Stimulated activated CD4-positive, alpha-beta T cell treated with anti-CD3 and anti-CD28 coated beads, Interleukin-12 subunit alpha, Interleukin-12 subunit beta, amount 100 ng/mL, for 4 hours (primary cell): ENCODE measurements at regions not wholly inside any gene's neighbourhood (a gene's known extent, or its start where the extent isn't known, plus 50 kb on each side); places are given as distances from the start of the nearest gene placed in this dataset.
"Not testable (repeated sequence)": the region's sequence is repeated elsewhere in the genome, so short reads cannot be mapped to it uniquely, and the experiment has no call there.

Experiments
- DNase-seq: peaks from one replicate; pipeline ENCODE4 v3.0.0-alpha.2; 2020

DNA sequence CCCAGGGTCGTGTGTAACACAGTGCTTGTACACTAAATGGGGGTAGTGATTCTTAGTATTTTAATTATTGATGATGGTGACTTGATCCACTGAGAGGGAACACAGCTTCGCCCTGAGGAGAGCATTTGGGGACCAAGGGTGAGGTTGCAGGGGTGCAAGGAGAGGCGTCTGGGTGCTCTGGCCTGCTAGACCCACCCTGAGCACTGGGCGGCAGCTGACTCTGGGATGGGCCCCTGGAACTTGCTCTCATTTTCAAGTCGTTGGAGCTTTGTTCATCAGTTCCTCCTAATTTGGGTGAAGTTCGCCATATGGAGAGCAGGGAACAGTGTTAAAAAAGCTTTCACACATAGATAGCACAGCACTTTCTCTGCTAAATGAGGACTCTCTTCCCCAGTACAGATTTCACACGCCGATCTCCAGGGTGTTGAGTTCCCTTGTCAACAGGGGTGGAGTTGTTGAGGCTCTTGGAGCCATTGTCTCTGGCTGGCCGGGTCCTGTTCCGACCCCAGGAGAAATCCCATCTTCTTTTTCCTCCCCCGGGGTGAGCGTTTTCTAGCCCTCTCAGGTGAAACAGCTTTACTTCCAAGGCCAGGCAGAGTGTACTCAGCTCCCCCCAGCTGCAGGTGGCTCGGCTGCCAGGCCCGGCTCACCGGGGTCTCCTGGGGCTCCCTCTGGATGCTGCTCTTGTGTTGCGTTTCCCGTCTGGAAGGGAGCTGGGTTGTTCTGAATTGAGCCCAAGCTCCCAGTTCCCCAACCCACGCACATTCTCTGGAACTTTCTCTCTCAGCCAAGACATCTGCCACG is 367.4 kb downstream of the RPS6KC1 start:
- DNase-seq = no peak

DNA sequence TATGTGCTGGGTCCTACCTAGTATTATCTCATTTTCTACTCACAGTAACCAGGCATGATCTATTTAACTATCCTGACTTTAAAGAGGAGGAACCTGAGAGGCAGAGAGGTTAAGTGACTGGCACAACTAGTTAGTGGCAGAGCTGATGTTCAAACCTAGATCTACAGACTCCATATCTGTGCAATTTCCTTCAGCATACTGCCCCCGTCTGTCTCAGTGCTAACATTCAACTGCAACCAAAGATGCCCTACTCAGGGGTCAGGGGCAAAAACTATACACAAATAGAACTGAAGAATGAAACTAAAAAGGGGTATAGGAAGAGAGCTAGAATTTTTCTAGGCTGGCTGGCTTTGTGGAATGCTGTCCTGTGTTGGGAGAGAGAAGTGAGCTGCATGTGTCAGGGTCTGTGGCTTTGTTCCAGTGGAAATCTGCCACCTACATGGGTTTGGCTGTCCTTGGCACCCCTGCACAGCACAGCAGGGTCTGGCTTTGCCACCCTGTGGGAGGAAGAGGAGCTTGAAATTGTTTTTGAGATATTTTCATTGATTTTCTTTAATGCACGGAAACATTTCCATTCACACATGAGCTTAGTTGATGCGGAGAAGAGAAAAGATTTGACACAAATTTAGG is 368.5 kb downstream of the RPS6KC1 start:
- DNase-seq = no peak

DNA sequence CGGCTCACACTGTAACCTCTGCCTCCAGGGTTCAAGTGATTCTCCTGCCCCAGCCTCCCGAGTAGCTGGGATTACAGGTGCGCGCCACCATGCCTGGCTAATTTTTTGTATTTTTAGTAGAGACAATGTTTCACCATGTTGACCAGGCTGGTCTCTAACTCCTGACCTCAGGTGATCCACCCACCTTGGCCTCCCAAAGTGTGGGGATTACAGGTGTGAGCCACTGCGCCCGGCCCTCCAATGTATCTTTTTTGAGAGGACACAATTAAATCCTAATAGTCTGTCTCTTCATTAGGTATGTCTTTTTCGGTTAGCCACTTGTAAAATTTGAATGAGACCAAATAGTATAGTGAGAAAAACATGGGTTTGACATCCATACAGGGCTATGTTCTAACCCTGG is 370.1 kb downstream of the RPS6KC1 start:
- DNase-seq = not testable (repeated sequence)

DNA sequence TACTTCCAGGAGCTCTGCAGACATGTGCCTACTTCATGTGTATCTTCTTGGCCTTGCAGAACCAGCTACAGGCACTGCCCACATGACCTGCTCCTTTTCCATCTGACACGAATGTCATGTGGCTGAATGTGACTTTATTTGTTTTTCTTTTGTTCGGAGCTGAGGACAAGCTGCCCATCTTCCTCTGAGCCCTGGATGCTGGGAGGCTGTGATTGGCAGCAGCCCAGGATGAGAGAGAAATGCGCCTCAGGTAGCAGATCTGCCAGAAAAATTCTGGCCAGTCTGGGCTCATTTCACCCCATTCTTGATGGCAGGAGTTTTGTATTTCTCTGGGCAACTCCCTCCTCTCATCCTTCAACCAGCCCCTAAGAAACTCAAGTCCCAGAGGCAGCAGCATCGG is 372.0 kb downstream of the RPS6KC1 start:
- no peak for DNase-seq

DNA sequence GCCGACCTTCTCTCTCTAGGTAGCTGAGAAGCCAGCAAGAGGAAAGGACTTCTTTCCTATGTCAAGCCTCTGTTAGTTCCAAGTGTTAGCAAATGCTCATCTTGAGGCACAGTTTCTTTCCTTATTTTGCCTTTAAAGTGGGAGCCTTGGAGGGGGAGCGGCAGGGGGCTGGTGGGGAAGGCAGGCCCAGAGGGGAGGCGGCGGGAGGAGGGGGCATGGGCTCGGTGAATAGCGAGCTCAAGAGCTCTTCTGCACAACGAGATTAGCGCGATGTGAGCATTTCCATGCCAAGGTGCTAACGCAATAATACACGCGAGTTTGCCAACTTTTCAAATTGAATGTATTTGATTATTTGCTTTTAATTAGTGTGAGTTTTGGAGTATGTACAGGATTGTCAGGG is 372.6 kb downstream of the RPS6KC1 start:
- DNase-seq = no peak

DNA sequence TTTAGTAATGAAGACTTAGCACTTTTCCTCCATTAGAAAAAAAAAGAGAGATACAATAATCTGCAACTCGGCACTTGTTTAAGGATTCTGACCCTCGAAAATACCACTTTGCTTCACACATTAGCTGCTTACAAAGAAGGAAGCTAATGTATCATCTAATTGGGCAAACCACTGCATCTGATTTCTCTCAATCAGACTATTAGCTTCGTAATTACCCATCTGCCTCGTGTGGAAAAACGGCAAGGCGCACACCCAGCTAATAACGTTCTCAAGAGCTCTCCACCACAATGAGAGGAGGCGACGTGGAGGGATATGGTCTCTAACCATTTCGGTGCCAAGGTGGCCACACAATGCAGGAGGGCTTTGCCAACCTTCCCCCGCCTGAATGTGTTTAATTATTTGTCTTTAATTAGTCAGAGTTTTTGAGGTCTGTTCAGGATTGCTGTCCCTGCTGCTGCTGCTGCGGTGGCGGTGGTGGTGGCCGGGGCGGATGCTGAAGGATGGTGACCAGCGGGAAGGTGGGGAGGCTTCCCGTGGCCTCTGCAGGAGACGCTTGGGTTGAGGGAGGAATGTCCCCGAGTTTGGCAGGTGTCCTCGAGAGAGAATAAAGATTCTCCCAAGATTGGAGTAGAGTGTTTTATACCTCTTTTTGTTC is 374.5 kb downstream of the RPS6KC1 start:
- DNase-seq = no peak

DNA sequence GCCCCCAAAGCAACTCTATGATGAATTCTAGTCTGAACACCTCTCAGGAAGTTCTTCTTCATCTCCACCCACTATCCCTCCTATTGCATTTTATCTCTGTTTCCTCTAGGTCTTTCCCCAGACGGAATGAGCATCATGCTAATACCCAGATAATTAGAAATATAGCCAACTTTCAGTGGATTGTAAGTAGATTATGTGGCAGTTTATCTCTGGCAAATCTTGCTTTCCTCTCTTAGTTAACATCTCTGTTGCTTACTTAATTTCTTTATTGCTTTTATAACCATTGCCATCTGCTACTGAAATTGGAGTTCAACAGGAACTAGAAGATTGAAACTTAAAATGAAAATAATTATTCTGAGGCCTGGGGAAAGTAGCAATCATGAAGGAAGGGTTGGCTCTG is 378.6 kb downstream of the RPS6KC1 start:
- DNase-seq = no peak

DNA sequence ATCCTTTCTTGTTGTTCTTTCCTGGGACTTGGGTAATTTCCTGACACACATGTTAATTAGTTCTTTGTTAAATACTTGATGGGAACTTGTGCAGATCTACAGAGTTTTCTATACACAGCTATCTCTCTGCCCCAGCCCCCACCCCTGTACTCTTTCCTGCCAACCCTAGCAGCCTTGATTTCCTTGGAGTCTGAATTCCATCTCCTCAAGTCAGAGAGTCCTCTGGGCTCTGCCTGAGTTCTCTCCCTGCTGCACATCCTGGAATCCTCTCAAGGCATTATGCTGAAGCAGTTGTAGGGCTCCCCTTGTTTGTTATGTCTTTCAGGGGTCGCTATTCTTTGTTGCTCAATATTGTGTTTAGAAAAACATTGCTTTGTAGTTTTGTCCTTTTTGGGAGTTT is 384.7 kb downstream of the RPS6KC1 start:
- DNase-seq = no peak

DNA sequence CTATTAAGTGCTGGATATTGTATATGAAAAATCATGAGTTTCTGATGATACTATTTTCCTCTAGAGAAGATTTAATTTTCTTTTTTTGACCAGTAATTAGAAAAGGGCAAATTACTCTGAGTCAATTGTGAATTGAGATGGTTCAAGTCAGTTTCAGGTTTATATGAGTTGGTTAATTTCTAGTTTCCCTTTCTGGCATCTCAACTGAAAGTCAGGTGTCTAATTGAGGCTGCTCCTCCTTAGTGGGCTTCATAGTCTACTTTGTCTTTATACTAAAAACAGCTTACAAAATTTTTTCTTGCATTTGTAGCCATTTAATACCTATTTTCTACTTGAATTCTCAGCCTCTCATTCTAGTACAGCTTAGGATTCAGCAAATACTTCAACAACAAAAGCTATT is 387.3 kb downstream of the RPS6KC1 start:
- DNase-seq = no peak

DNA sequence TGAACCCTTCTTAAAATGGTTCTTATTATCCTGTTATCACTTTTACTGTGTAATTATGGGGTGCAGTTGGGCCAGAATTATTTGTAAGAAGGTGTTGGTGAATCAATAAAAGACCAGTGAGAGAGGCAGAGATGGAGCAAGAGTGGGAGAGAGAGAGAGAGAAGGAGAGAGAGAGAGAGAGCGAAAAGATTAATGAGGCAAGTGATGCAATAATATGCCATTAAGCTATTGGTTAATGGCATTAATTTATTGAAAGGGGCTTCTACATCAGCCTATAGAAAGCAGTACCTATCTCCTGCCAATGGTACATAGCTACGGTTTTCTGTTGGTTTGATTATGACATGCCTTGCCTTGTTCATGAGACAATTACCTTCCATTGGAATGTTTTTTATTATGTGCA is 388.7 kb downstream of the RPS6KC1 start:
- no peak for DNase-seq

DNA sequence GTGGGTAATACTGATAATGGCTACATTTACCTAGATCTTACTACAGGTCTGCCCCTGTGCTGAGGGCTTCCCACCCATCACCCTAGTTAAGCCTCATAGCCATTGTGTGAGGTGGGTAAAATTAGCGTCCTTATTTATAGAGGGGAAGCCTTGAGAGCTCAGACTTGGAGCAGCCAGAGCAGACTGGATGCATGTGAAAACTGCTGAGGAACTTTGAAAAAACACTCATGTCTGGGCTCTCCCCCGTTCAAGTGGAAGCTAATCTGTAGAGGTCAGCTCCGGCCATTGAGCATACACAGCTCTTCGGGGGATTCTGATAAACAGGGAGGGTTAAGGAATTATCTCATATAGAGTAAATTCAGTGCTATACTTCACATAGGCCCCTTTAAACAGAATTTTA is 389.7 kb downstream of the RPS6KC1 start:
- DNase-seq = no peak

DNA sequence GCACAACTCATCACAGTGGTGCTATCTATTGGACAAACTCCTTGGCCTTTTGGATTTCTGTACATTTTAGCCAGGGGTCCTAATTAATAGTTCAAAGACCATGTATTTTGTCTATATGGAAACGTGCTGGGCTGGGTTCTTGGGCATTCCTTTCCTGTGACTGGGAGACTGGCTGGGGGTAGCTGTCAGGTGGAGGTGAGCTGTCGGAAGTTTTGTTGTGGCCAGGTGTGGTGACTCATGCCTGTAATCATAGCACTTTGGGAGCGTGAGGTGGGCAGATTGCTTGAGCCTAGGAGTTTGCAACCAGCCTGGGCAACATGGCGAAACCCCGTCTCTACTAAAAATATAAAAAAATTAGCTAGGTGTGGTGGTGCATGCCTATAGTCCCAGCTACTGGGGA is 392.4 kb downstream of the RPS6KC1 start:
- no peak for DNase-seq

DNA sequence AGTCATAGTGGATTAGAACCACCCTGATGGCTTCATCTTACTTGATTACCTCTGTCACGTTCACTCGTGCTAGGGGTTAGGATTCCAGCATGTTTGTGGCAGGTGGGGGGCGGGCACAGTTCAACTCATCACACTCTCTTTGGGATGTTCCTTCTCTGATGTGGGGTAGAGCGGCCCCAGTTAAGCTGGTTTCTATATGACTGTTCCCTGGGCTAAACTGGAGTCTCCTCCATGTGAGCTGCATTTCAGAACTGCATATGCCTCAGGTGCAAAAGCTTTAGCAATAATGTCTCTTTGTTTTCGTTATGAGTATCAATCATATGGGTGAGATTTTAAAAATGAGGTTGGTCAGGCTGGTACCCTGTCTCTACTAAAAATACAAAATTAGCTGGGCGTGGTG is 393.2 kb downstream of the RPS6KC1 start:
- DNase-seq = no peak

DNA sequence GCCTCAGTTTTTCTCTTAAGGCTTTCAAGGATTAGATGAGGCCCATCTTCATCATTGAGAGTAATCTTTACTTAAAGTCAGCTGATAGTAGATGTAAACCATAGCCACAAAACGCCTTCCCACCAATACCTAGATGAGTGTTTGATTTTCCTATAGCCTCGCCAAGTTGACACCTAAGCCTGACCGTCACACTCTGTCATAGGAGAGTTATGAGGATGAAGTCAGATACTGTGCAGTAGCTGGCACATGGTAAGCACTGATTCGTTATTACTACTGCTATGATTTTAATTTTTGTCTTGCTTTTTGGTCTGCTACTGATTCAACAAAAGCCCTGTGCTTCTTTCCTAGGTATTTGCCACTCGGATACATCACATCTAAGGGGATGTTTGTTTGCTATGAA is 395.5 kb downstream of the RPS6KC1 start:
- DNase-seq = no peak

DNA sequence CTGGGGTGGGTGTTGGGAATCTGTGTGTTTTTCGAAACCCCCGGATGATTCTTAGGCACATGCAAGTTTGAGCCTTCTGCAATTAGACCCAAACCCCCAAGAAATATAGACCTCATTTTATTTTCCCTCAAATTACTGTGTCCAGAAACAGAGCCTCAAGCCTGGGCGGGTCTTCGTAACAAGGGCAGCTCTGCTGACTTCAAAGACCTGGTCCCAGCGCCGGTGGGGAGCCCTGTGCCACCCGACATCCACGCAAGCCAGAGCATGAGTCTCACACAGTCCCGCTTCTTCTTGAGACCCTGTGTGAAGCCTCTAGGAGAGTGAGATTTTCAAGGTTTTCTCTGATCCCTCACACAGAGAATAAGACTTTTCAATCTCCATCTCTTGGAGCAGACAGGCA is 397.3 kb downstream of the RPS6KC1 start:
- DNase-seq = no peak

DNA sequence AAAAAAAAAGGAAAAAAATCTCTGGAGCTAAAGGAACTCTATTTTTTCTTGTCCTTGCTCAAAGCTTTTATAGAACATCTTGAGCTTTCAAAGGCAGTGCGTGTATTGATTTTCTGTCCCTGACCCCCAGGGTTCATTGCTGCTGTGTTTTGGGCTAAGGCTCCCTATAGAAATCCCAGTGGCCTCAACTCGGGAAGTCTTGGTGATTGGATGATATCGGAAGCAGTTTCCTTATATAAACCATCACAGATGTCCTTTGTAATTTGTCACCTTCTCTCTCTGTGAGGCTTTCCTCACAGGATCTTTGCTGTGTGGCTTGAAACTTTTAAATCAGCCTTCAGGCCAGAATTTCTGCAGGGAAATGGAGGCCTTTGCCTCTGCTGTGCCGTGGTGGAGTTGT is 397.7 kb downstream of the RPS6KC1 start:
- DNase-seq = no peak

DNA sequence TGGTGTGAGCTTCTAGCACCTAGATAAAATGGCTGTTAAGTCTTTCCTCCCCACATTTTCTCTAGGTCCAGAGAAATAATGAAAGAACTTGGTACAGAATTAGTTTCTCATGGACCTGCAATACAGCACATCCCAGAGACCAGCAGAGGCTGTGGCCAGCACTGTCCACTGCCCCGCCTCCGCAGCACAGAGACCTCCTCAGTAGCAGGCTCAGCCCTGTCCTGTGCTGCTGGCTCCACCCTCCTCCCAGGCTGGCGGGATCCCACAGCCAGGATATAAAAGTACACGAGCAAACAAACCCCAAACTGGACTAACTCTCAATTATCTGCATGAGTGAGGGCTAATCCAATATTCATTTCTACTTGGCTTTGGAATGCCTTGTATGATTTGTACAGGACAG is 401.5 kb downstream of the RPS6KC1 start:
- no peak for DNase-seq

DNA sequence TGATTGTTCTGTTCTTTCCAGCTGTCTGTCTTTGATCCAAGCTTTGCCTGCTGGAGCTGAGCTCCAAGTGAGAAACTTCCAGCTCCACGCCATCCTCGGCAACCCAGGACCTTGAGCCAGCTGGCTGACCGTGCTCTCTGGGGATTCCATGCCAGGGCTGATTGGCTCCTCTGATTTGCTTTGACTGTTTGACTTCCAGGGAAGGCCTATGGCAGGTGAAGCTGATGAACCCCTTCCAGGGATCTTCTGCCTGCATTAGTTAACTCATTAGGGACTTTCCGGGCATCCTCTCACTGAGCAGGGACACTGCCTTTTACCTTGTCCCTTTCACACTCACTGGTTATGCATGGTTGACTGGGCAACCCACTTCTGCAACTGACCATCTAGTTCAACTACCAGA is 406.1 kb downstream of the RPS6KC1 start:
- no peak for DNase-seq

DNA sequence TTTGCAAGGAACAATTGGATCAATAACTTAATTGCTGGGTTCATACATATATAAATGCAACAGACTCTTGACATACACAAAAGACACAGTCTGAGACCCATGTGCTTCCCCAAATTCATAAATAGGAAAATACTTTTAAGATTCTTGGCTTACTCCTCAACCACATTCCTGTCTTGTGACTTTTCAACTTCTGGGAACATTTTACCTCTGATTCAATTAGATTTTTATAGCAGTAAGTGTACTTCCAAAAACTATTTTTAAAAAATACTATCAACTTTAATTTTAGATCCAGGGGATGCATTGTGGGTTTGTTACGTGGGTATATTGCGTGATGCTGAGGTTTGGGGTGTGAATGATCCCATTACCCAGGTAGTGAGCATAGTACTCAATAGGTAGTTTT is 406.7 kb downstream of the RPS6KC1 start:
- DNase-seq = no peak

DNA sequence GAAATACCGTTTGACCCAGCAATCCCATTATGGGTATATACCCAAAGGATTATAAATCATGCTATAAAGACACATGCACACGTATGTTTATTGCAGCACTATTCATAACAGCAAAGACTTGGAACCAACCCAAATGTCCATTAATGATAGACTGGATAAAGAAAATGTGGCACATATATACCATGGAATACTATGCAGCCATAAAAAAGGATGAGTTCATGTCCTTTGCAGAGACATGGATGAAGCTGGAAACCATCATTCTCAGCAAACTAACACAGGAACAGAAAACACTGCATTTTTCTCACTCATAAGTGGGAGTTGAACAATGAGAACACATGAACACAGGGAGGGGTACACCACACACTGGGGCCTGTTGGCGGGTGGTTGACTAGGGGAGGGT is 411.3 kb downstream of the RPS6KC1 start:
- not testable (repeated sequence) for DNase-seq

DNA sequence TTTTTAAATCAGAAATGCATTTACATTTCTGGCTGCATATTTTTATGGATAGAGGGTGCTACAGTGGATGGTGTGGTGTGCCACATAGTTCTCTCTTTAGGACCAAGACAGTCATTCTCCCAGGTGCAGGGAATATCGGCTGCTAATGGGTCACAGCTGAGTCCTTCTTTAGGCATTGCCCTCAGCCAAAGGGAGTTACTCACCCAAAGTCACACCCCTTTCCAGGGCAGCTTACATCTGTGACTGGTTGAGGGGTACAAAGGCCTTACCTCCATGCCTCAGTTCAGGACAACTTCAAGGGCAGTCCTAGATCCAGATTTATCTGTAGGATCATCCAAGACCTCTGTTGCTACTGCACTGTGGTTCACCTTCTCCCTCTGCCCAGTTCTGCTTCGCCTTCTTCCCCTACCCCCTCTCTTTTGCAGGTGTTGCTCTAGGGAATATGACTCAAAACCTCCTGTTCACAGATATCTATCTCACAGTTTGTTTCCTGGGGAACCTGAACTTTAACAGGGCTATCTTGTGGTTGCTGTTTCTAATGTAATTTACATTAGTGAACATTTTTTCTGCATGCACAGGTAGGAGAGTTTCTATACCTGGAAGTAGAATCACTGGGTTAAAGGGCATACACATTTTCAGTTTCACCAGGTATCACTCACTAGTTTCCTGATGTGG is 413.9 kb downstream of the RPS6KC1 start:
- DNase-seq = no peak

DNA sequence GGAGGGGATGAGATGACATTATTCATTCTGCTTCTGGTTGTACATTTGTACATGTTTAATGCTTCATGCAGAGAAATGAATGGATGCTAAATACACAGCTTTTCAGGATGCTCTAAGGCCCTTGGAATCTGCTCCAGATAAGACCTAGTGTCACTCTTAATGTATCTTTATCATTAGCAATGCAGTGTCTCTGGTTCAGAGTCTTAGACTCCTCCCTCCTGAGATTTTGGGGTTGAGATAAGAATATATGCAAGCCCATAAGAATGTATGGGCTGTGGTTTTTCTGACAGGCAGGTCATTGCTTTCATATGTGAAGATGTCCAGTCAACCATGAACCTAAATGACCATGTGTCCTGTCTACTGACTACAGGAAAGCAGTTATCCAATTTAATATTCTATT is 415.5 kb downstream of the RPS6KC1 start:
- DNase-seq = no peak

DNA sequence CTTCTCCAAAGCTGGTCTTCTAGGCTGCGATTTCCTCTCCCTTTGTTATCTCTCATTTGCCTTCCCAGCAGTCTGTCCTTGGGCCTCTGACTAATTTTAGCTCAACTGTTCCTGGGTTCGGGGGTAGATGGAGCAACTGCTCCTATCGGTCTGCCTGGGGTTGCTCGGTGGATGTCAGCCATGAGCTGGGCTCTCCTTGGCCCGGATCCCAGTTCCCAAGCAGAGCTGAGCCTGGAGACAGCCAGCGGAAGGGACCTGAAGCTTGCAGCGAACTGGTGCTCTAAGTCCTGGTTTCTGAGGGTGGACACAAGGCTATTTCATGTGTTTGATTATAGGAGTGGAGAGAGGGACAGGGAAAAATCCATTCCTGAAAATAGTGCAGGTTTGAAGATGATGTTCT is 423.0 kb downstream of the RPS6KC1 start:
- no peak for DNase-seq

DNA sequence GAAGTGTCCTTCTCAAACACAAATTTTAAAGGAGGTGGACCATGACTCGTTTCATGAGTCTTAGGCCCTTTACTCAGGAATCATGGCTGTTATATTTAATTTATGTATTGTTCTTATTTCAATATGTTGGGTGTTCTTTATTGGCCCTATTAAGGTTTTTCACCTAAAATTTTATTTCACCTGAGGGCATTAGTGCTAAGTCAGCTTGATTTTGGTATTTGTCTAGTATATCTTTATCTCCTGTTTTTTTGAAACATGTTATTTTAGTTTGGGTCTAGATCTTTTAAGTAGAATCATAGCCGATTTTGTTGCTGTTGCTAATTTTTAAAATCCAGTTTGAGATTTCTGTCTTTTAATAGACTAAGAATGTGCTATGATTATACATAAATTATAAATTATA is 430.4 kb downstream of the RPS6KC1 start:
- DNase-seq = no peak
